Left forelimb (tissue), 1 donor: ENCODE measurements at regions not wholly inside any gene's neighbourhood (a gene's known extent, or its start where the extent isn't known, plus 50 kb on each side); places are given as distances from the start of the nearest gene placed in this dataset.
"Not testable (repeated sequence)": the region's sequence is repeated elsewhere in the genome, so short reads cannot be mapped to it uniquely, and the experiment has no call there.

Experiments
- DNase-seq: peaks from one replicate; pipeline ENCODE4 v3.0.0-alpha.2; 2018; ENCODE audit warnings: low spot score

GRCh38 chr4:17064959-17065358, 166.5 kb upstream of the LDB2 start:
- DNase-seq = no peak

- no peak for DNase-seq
Observed at GRCh38 chr4:17063888-17064287, 165.4 kb upstream of the LDB2 start.

GRCh38 chr4:17060230-17060629, 161.8 kb upstream of the LDB2 start:
- no peak for DNase-seq

- peak; percentile 70 for DNase-seq
Observed at GRCh38 chr4:17058916-17059741, 160.7 kb upstream of the LDB2 start.

GRCh38 chr4:17058536-17058915, 160.1 kb upstream of the LDB2 start:
- peak; percentile 70 for DNase-seq

GRCh38 chr4:17057035-17057434, 158.6 kb upstream of the LDB2 start:
- no peak for DNase-seq

GRCh38 chr4:17055788-17056187, 157.3 kb upstream of the LDB2 start:
- no peak for DNase-seq

GRCh38 chr4:17045866-17046265, 147.4 kb upstream of the LDB2 start:
- DNase-seq = no peak

GRCh38 chr4:17038510-17039176, 140.2 kb upstream of the LDB2 start:
- DNase-seq = no peak

- no peak for DNase-seq
Observed at GRCh38 chr4:17033768-17034181, 135.3 kb upstream of the LDB2 start.

GRCh38 chr4:17033025-17033767, 134.8 kb upstream of the LDB2 start:
- no peak for DNase-seq

GRCh38 chr4:17030543-17030942, 132.1 kb upstream of the LDB2 start:
- no peak for DNase-seq

- no peak for DNase-seq
Observed at GRCh38 chr4:17029964-17030363, 131.5 kb upstream of the LDB2 start.

GRCh38 chr4:17029432-17029831, 131.0 kb upstream of the LDB2 start:
- DNase-seq = no peak

GRCh38 chr4:17027495-17027894, 129.1 kb upstream of the LDB2 start:
- no peak for DNase-seq

- DNase-seq = no peak
Observed at GRCh38 chr4:17024425-17024824, 126.0 kb upstream of the LDB2 start.

GRCh38 chr4:17020901-17021300, 122.5 kb upstream of the LDB2 start:
- no peak for DNase-seq

- no peak for DNase-seq
Observed at GRCh38 chr4:17020451-17020850, 122.0 kb upstream of the LDB2 start.

GRCh38 chr4:17018621-17019020, 120.2 kb upstream of the LDB2 start:
- not testable (repeated sequence) for DNase-seq

- no peak for DNase-seq
Observed at GRCh38 chr4:17018013-17018412, 119.6 kb upstream of the LDB2 start.

- no peak for DNase-seq
Observed at GRCh38 chr4:17013382-17014006, 115.0 kb upstream of the LDB2 start.

- DNase-seq = no peak
Observed at GRCh38 chr4:17012451-17012850, 114.0 kb upstream of the LDB2 start.
